SK-N-MC (cell line): ENCODE measurements at regions not wholly inside any gene's neighbourhood (a gene's known extent, or its start where the extent isn't known, plus 50 kb on each side); places are given as distances from the start of the nearest gene placed in this dataset.

Experiments
- EZH2 ChIP-seq: fragments of 200-600 bp; sonication (generic); IDR thresholded peaks from one replicate; pipeline ENCODE4 v1.6.1; 2017; ENCODE audit warnings: antibody characterized with exemption
- POLR2AphosphoS5 ChIP-seq: IDR thresholded peaks from 2 replicates; pipeline ENCODE4 v1.6.1; 2012; ENCODE audit warnings: mild to moderate bottlenecking, low read depth, low read length, borderline replicate concordance

DNA sequence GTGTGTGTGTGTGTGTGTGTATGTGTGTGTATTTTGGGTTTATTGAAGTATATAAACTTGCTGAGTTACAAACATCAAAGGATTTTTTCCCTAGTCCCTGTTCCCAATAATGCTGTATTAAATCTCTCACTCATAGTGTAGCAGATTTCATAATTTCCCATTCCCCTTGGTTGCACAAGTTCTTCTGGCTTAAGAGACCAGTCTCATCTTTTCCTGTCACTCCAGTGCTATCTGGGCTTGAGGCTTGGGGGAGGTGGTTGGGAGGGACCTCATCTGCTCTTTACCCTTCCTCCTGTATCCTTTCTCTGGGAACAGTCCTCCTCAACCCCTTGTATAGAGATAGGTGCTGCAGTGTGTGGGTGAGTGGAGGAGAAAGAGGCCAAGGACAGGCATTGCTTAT, 285.4 kb upstream of the BOD1L1 start:
- TF ChIP-seq POLR2AphosphoS5 (no peak), EZH2 (no peak)
